Amniotic epithelial cell (primary cell): ENCODE measurements at regions not wholly inside any gene's neighbourhood (a gene's known extent, or its start where the extent isn't known, plus 50 kb on each side); places are given as distances from the start of the nearest gene placed in this dataset.
"Not testable (repeated sequence)": the region's sequence is repeated elsewhere in the genome, so short reads cannot be mapped to it uniquely, and the experiment has no call there.

Experiments used
- DNase-seq: peaks from one replicate; pipeline ENCODE4 v3.0.0-alpha.2; 2010; ENCODE audit warnings: low read depth

DNA sequence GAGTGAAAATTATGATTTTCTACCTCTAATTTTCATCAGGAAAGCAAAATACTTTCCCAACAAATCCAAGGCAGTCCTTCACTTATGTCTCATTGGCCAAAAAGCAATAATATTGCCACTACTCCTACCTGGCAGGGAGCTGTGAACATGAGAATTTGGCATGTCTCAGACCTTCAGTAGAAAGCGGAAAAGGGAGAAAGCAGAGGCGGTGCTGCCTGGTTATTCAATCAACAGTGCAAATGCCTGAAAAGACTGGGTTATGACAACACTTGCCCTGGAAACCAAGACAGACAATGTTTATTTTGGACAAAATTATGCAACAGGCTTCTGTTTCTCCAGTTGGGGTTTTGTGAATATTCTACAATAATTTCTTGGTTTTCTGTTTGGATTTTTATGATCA is 194.4 kb downstream of the TAF11L14 start:
- DNase-seq, result peak; percentile 8

DNA sequence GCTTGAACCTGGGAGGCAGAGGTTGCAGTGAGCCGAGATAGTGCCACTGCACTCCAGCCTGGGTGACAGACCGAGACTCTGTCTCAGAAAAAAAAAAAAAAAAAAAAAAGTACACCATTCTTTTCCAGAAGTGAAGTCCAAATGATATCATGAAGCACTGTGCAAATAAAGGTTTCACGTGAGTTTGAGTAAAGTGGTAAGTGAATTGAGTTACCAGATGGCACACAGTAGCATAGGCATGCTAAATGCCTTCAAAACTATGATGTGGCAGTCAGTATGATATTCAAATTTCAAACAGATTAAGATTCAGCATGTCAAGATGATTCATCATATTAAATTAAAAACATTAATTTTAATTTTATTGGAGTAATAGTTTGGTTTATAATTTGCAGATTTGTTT is 195.2 kb downstream of the TAF11L14 start:
- DNase-seq, result no peak

DNA sequence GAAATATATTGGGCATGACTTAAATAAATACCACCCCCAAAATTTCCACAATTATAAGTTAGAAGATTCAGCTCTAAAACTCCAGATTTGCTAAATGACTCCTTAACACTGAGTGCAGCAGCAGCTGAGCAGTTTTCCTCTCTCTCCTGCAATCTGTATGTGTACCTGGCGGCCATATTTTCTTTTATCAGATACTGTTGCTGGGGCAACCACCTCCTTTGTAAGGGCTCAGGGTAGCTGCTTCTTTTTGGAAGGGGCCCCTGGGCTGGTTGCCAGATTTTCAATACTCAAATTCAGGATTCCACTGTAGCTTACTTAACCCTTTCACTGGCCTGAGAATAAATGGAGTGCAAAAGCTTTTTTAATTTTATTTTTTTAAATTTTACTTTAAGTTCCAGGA is 197.0 kb downstream of the TAF11L14 start:
- DNase-seq, result no peak

DNA sequence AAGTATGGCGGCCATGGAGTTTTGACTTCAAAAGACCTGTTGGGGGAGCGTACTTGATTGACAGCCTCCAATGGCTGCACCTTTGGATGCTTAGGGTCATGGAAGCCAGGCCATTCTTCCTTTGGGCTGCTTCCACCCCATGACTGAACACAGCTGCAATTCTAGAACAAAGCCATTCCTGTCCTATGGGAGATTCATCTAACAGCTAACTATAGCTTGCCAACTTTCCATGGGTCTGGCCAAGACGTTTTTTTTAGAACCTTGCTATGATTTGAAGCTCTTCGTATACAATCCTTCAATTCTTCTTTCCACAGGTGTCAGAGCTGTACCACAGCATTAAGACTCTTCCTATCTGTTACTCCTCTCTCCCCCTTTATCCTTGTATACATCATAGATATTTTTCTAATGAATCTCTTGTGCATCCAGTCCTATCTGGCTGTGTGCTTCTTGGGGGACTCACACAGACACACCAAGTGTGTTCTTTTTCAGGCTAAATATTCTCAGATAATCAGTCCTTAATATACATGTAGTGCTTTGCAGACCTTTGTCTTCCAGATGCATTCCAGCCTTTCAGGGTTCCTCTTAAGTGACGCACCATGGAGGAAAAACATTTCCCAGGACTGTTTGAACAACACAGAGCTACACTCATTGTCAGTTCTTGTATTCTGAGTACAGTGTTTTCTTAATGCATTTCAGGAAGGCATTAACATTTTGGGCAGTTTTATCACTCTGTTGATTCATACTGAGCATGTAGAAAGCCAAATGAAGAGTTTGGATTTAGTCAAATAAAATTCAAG is 198.9 kb downstream of the TAF11L14 start:
- DNase-seq, result no peak

DNA sequence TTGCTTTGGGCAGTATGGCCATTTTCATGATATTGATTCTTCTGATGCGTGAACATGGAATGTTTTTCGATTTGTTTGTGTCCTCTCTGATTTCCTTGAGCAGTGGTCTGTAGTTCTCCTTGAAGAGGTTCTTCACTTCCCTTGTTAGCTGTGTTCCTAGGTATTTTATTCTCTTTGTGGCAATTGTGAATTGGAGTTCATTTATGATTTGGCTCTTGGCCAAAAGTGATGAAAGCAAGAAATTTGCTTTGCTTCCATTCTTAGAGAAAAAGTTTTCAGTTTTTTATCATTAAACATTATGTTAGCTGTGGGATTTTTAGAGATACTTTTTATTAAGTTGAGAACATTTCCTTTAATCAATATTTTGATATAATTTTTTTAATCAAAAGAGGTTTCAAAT is 203.5 kb downstream of the TAF11L14 start:
- no peak for DNase-seq

DNA sequence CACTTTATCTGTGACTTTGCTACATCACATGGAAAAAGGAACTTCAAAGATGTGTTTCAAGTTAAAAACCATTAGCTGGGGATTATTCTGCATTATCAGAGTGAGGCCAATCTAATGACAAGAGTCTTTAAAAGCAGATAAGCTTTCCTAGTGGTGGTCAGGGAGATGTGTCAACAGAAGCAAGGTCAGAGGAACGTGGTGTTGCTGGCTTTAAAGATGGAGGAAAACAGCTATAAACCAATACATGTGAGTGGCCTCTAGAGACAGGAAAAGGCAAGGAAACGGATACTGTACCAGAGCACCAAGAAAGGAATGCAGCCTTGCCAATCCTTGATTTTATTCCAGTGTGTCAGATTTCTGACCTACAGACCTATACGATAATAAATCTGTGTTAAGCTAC is 204.2 kb downstream of the TAF11L14 start:
- peak; percentile 8 for DNase-seq

DNA sequence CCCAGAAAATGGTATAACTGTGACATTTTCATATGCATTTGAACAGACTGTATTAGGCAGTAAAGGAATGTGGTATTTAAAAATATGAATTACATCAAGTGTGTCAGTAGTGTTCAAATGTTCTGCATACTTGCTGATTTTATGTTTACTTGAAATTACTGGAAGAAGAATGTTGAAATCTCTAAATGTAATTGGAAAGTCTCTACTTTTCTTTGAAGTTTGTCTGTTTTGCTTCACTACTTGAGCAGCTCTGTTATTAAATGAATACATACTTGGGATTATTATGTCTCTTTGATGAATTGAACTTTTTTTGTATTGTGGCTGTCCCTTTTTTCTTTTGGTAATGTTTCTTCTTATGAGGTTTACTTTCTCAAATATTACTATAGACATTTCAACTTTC is 205.6 kb downstream of the TAF11L14 start:
- DNase-seq, result peak; percentile 16

DNA sequence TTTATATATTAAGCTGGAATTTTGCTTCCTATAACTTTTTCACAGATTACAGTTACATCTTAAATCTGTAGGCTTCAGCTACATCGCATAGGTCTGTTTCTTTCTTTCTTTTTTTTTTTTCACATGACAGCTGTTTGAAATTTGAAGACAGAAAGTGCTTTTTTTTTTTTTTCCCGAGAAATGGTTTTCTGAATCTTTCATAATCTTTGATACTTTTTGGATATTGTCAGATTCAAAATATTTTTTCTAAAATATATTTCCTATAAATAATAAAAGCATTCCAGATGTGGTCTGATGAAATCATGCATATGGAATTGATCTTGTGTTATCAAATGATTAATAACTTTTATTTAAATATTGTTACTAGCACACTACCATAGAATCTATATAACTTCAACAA is 212.2 kb downstream of the TAF11L14 start:
- no peak for DNase-seq

DNA sequence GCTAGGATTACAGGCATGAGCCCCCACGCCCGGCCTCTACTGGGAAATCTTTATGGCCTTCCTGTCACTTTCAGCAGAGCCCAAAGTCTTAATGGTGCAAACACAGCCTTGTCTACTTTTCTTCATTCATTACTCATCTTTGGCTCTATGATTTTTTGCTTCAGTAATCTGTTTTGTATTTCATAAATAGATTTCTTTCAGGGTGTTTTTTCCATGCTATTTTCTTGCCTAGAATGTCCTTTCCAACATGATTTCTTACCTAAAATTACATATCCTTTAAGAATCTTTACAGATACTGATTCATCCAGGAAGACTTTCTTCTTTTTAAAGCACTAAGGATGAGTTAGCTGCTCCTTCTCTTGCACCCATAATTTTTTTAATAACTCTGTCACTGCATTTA is 213.0 kb downstream of the TAF11L14 start:
- no peak for DNase-seq

DNA sequence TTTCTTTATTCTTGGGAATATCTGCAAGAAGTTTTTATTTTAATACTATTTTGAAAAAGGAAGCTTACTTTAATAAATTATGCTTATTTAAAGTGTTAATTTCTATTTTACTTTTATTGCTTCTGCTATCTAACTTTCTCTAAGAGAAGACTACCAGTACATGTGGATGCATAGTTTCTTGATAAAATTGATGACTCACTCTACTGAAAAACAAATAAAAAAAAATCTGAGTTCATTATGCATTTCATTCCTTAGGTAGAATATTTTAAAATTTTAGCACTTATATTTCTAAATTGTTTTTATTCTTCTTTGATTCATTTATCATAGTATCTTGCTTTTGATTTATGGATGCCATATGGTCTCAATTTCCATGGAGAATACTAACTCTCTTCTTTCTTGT is 217.9 kb downstream of the TAF11L14 start:
- no peak for DNase-seq

DNA sequence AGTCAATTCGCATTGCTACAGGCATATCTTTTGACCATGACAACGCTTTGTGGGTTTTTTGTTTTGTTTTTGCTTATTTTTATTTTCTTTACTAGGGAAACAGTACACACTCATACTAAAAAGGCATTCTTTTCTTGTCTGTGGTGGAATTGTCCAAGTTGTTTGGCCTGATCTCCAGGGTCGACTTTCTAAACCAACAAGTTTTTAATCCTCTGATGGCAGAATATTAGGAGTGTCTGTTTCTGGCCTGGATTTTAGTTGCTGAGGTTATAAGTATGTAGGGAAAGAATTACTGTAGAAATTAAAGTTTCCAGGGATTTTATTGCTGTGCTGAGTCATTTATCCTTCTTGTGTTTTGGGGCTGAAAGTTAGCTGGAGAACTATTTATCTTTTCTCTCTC is 218.5 kb downstream of the TAF11L14 start:
- no peak for DNase-seq

DNA sequence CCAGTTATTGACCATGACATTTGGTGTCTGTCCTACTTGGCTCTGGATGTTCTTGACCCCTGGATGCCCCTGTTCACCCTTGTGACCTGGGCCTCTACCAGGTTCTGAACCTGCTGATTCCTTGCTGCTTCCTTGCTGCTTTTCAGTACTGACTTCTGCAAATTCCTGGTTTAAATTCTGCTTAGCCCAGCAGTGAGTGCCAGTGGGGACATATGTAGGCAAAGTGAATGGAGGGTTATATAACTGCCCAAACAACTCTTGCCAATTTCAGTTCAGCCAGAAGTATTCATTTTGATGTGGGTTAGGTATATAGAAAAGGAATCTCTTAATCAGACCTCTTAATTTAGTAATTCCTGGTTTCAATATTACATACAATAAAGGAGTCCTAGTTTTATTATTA is 220.6 kb downstream of the TAF11L14 start:
- no peak for DNase-seq

DNA sequence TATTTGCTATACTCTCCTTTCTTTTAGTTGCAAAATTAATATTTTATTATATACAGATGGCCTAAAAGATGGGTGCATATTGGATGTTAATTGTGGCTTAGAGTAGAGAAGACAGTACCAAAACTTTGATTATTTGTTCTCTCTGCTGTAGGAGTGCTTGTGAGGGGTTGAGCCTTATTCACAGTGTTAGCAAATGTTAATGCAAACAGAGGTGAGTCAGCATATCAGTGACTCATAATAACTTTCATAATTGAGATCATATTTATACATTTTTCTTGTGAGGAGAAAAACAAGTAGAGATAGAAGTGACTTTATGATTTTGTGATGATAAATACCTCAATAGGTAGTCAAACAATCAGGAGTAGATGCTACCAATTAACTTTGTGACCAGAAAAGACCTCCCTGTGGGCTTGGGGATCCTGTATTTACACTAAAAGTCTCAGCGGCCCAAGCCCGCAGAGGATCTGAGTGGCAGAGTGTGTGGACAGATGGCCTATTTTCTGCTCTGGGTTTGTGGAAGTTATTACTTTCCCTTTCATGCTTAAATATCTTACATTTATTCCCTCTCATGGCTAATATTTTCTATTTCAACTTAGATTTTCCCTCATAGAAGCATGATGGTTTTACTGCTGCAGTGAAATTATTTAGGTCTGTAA is 226.5 kb downstream of the TAF11L14 start:
- peak; percentile 9 for DNase-seq

DNA sequence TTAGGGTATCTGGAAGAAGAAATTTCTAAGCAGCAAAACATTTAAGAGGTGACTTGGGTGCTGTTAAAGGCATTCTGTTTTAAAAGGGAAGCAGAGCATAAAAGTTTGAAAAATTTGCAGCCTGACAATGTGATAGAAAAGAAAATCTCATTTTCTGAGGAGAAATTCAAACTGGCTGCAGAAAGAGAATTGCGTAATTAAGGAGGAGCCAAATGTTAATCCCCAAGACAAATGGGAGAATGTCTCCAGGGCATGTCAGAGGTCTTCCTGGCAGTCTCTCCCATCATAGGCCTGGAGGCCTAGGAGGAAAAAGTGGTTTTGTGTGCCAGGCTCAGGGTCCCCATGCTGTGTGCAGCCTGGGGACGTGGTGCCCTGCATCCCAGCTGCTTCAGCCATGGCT is 230.6 kb downstream of the TAF11L14 start:
- not testable (repeated sequence) for DNase-seq

DNA sequence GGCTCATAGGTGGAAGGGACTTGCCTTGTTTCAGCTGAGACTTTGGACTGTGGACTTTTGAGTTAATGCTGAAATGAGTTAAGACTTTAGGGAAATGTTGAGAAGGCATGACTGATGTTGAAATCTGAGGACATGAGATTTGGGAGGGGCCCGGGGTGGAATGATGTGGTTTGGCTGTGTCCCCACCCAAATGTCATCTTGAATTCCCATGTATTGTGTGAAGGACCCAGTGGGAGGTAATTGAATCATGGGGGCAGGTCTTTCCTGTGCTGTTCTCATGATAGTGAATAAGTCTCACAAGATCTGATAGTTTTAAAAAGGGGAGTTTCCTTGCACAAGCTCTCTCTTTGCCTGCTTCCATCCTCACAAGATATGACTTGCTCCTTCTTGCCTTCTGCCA is 231.7 kb downstream of the TAF11L14 start:
- not testable (repeated sequence) for DNase-seq

DNA sequence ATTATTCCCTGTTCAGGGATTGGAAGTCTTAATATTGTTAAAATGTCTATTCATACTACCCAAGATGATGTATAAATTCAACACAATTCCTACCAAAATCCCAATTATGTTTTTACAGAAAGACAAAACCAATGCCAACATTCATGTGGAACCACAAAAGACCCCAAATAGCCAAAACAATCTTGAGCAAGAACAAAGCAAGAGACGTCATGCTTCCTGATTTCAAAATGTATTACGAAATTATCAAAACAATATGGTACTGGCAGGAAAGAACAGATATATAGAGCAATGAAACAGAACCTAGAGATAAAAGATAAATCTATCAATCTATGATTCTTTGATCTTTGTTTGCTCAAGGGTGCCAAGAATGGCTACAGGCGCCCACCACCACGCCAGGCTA is 237.9 kb downstream of the TAF11L14 start:
- DNase-seq, result no peak

DNA sequence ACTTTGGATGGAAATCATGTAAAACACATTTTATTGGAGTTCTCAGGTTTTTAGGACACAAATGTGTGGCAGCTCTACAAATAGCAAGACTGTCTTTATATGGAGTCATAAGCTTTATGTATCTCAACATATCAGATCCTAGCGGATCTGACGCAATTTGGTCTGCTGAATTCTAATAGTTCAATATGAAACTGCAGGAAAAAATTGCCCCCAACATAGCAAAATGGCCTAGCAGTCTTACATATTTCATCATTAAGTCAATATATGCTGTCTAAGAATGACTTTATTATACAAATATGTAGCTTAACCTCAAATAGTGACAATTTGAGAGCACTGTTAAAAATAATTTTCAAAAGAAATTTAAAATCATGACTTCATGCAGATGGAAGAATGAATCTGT is 244.3 kb downstream of the TAF11L14 start:
- no peak for DNase-seq

DNA sequence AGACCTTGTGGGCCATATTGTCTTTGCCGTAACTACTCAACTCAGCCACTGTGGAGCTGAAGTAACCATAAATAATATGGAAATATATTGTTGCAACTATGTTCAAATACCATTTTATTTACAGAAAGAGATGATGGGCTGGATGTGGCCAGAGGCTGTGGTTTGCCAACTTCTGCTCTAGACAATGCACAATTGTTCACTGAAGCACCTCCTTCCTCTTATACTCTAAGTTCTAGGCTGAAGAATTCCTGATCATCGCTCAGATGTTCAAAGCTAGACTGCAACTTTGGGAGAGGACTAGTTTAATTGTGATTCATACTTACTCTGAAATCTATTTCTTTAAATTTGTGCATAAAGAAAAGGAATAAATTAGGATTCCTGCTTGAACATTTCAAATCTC is 245.0 kb downstream of the TAF11L14 start:
- DNase-seq, result no peak

DNA sequence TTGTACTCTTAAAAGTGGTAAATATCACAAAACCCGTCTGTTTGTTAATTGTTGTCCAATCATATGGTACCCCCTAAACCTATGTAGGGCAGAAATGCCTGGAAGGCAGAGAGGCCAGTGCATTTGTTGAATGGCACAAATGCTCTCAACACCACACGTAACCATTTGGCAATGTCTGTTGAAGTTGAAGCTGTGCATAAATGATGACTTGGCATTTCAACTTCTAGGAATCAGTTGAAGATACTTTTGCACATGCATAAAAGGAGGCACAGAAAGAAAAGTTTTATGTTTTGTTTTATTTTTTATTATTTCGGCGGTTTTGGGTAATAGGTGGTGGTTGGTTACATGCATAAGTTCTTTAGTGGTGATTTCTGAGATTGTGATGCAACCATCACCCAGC is 246.6 kb downstream of the TAF11L14 start:
- no peak for DNase-seq

DNA sequence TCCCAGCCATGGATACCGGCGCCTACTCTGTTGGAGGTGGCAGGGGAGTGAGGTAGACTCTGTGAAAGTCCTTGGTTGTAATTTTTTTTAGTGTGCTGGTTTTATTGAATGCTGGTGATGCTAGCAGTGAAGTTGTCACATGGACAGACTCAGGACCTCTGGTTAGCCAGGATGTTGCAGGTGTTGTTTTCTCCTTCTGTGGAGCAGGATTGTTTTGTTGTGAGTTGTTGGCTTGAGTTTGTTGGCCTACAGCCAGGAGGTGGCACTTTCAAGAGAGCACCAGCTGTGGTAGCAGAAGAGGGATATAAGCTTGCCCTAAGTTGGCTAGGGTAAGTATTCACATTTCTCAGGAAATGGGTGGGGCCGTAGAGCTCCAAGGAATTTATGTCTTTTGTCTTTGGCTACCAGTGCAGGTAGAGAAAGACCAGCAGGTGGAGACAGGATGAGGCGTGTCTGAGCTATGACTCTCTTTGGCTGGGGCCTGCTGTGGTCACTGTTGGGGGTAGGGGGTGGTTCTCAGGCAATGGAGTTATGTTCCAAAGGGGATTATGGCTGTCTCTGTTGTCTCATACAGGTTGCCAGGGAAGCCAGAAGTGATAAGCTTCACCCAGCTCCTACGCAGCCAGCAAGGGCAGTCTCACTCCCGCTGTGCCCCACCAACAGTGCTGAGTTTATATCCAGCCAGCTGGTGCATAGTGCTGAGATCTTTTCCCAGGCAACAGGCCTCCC is 248.7 kb downstream of the TAF11L14 start:
- no peak for DNase-seq

DNA sequence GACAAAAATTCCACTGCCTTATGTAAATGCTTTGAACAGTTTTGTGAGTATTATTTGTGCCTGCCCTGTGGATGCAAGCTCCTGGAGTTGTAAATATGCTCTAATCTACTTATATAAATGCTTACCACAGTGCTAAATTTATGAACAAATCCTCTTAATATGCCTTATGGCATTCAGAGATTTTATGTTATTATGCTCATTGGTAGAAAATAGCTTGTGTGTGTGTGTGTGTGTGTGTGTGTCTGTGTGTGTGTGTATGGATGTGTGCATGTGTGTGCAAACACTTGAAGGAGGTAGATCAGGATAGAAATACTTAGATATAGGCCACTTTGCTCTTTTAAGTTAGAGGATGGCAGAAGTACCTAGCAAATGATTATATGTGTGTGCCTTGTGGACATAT is 253.9 kb downstream of the TAF11L14 start:
- DNase-seq, result no peak

DNA sequence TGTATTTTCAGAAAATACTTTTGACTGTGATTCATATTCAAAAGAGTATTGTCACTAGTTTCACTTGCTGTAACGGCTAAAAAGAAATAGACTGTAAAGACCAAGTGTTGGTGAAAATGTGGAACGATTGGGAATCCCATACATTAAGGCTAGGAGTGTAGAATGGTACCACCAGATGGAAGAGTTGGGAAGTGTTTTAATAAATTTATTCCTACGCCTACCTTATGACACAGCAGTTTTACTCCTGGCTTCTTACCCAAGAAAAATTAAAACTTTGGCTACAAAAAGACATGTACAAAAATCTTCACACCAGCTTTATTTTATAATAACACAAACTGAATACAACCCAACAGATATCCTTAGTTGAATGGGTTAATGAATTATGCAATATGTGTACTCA is 256.2 kb downstream of the TAF11L14 start:
- DNase-seq, result no peak

DNA sequence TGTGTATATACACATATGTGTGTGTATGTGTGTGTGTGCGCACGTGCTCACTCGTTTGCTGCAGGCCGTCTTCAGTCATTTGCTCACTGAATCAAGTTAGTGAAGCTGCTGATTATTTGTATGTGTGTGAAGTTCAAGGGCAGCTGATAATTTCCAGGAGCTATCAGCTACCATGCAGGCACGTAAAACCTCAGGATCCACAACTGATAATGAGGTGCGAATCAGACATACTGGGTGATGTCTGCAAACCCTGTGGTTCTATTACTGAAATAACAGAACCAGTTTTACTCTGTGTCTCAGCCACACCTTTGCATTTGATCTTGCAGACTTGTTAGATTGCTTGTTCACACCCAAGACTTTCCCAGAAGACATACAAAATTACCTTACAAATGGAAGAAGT is 257.6 kb downstream of the TAF11L14 start:
- DNase-seq, result no peak
